Endothelial cell of umbilical vein (primary cell): ENCODE measurements at regions not wholly inside any gene's neighbourhood (a gene's known extent, or its start where the extent isn't known, plus 50 kb on each side); places are given as distances from the start of the nearest gene placed in this dataset.

Source experiments
- BruUV-seq: library from RNA; stranded (reverse); fragments of 400-500 nt; replicated peaks from 2 replicates; lab custom pipeline; 2021; lab: Mats Ljungman, UMichigan
- CTCF ChIA-PET: fragments of 300-600, 350-600 bp; sonication (Branson Sonifier 250); formaldehyde crosslinking; loops from one replicate; lab custom pipeline; 2021; ENCODE audit warnings: antibody characterized with exemption, inconsistent platforms; lab: Charles Lee
- POLR2A ChIA-PET: fragments of 300-600, 350-600 bp; sonication (Branson Sonifier 250); formaldehyde crosslinking; loops from one replicate; lab custom pipeline; 2021; ENCODE audit warnings: antibody characterized with exemption, inconsistent platforms; lab: Charles Lee
- DNase-seq: peaks from one replicate; pipeline ENCODE4 v3.0.0-alpha.2; 2011; ENCODE audit warnings: low read depth, low spot score
- FAIRE-seq: peaks from 2 replicates; lab custom pipeline; 2011; peaks lifted over from hg19 to GRCh38; lab: Jason Lieb, UNC
- H2AFZ ChIP-seq: 2 replicates; pipeline ENCODE4 v1.6.0; 2012; ENCODE audit warnings: low read depth, low read length, control low read depth, inconsistent platforms
- H3K27ac ChIP-seq: 2 replicates; pipeline ENCODE4 v1.5.1; 2011; ENCODE audit warnings: low read depth, mild to moderate bottlenecking, control low read depth, low read length, moderate library complexity; ENCODE audit not compliant: insufficient read depth
- H3K27me3 ChIP-seq, 2 experiments: 2 replicates each; pipeline versions ENCODE4 v1.6.0 to v1.6.1; 2011; ENCODE audit warnings: low read length in 2 of 2, mixed read lengths in 1 of 2; ENCODE audit not compliant: control insufficient read depth in 2 of 2, insufficient read depth in 2 of 2
- H3K36me3 ChIP-seq, 2 experiments: 2 replicates in 1 of 2; 3 replicates in 1 of 2; pipeline ENCODE4 v1.5.1; 2011; ENCODE audit warnings: low read length in 2 of 2, mild to moderate bottlenecking in 1 of 2, moderate library complexity in 1 of 2; ENCODE audit not compliant: control insufficient read depth in 2 of 2, insufficient read depth in 2 of 2; ENCODE audit errors: extremely low read depth in 1 of 2
- H3K4me1 ChIP-seq: 3 replicates; pipeline ENCODE4 v1.5.1; 2011; ENCODE audit warnings: mild to moderate bottlenecking, low read length; ENCODE audit not compliant: control insufficient read depth, insufficient read depth; ENCODE audit errors: extremely low read depth
- H3K4me2 ChIP-seq: 2 replicates; pipeline ENCODE4 v1.6.1; 2011; ENCODE audit warnings: low read length, control low read depth, mixed read lengths; ENCODE audit not compliant: insufficient read depth
- H3K4me3 ChIP-seq, 3 experiments: fragments of 200-600 bp in 1 of 3; sonication (generic), shearing (Covaris generic) in 1 of 3; replicated peaks in 1 of 3; 2 replicates each; pipeline ENCODE4 v1.5.1; 2011 to 2016; ENCODE audit warnings: control low read depth in 3 of 3, low read length in 3 of 3, mild to moderate bottlenecking in 2 of 3, inconsistent platforms in 1 of 3, low read depth in 1 of 3, moderate library complexity in 1 of 3; ENCODE audit not compliant: insufficient read depth in 1 of 3
- H3K79me2 ChIP-seq: 2 replicates; pipeline ENCODE4 v1.6.0; 2012; ENCODE audit warnings: low read length, inconsistent platforms; ENCODE audit not compliant: control insufficient read depth, insufficient read depth
- H3K9ac ChIP-seq: replicated peaks from 2 replicates; pipeline ENCODE3; 2011; ENCODE audit warnings: low read length, control low read depth; ENCODE audit not compliant: insufficient read depth; ENCODE audit errors: extremely low read depth
- H3K9me1 ChIP-seq: replicated peaks from 3 replicates; pipeline ENCODE4 v1.6.0; 2011; ENCODE audit warnings: mild to moderate bottlenecking, low read length; ENCODE audit not compliant: control insufficient read depth, insufficient read depth; ENCODE audit errors: extremely low read depth
- H3K9me3 ChIP-seq: replicated peaks from 2 replicates; pipeline ENCODE4 v1.5.1; 2012; ENCODE audit warnings: low read length, inconsistent platforms; ENCODE audit not compliant: control insufficient read depth, insufficient read depth
- H4K20me1 ChIP-seq: replicated peaks from 2 replicates; pipeline ENCODE3; 2011; ENCODE audit warnings: mild to moderate bottlenecking, low read length; ENCODE audit not compliant: control insufficient read depth, insufficient read depth; ENCODE audit errors: extremely low read depth
- EZH2 ChIP-seq: IDR thresholded peaks from 2 replicates; pipeline ENCODE4 v1.6.1; 2012; ENCODE audit warnings: borderline replicate concordance, low read depth, mild to moderate bottlenecking, moderate library complexity, low read length, inconsistent platforms; ENCODE audit not compliant: severe bottlenecking
- GATA2 ChIP-seq: IDR thresholded peaks from 2 replicates; pipeline ENCODE4 v1.7.0; 2011; ENCODE audit warnings: low read depth, mild to moderate bottlenecking, moderate library complexity, mixed read lengths, low read length; ENCODE audit not compliant: insufficient read length, insufficient read depth
- JUN ChIP-seq: IDR thresholded peaks from 2 replicates; pipeline ENCODE4 v1.6.1; 2011; ENCODE audit warnings: borderline replicate concordance, low read depth; ENCODE audit not compliant: insufficient read length, insufficient read depth
- MYC ChIP-seq: IDR thresholded peaks from one replicate; pipeline ENCODE4 v1.6.1; 2011; ENCODE audit warnings: mild to moderate bottlenecking, low read depth, low read length
- POLR2A ChIP-seq: IDR thresholded peaks from 2 replicates; pipeline ENCODE4 v1.6.1; 2012; ENCODE audit warnings: low read depth, mild to moderate bottlenecking, control low read depth, low read length
- dilution Hi-C: fragments of 300-500 bp; cut with MboI; formaldehyde crosslinking; loops from one replicate; pipeline ENCODE4 v1.15.0; 2019; ENCODE audit warnings: low sequenced_read_pairs; ENCODE audit not compliant: extremely low pct_ligation_motif_present
- intact Hi-C: fragments of 100-400 bp; cut with micrococcal nuclease; formaldehyde crosslinking; loops from one replicate; pipeline ENCODE4 v1.10.0; 2022

DNA sequence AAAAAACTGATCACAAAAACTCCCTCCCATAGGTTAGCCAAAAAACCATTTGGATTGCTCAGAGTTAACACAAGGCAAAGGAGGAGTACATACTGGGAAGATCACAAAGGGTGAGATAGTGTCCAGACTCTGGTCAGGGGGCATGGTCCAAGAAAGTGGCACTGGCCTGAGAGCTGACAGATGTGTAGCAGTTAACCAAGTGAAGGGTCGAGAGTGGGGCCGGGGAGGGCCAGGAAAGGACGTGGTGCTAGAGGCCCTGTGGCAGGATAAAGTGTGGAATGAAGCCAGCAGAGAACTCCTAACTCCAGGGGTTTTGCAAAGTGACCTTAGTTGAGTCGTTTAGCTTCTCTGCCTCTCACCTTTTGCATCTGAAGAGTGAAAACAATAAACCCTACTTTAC lies 290.5 kb downstream of the FOXA2 start:
- H3K4me3 ChIP-seq = no peak overlapping the region
- DNase-seq (no peak), FAIRE-seq (no peak)
- ChIA-PET POLR2A (no interaction called here), CTCF (no interaction called here)
- no peak overlapping the region for H3K27ac ChIP-seq
- no peaks in the 10 kb centered on the region for H3K27me3 ChIP-seq
- dilution Hi-C loops = no loop called here
- no peaks in the 10 kb centered on the region for H4K20me1 ChIP-seq
- no peaks in the 10 kb centered on the region for H3K9me1 ChIP-seq
- H2AFZ ChIP-seq = no peak overlapping the region
- H3K9me3 ChIP-seq = no peaks in the 10 kb centered on the region
- no peak overlapping the region for H3K9ac ChIP-seq
- H3K79me2 ChIP-seq = no peaks in the 10 kb centered on the region
- H3K36me3 ChIP-seq = no peaks in the 10 kb centered on the region
- no TSS peak for BruUV-seq
- H3K4me2 ChIP-seq = no peak overlapping the region
- TF ChIP-seq EZH2 (no peak), POLR2A (no peak), GATA2 (no peak)
- intact Hi-C loops = no loop called here
- no peaks in the 10 kb centered on the region for H3K4me1 ChIP-seq

DNA sequence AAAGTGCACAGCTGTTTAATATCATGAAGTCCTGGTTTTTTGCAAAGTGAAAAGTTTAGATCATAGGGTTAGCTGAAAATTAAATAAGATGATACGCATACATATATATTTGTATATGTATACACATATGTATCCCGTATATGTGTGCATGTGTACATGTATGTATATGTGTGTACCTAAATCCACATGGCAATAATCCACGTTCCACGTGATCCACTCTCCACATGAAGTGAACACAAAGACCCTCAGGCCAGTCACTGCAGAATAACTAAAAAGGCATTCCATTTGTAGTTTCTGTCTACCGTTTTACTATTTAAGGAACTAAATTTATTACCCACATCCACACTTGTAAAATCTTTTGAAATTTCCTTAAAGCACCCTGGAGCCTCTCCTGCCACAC lies 294.9 kb downstream of the FOXA2 start:
- DNase-seq (no peak), FAIRE-seq (no peak)
- Histone ChIP-seq H3K9me3 (no peaks in the 10 kb centered on the region), H3K4me2 (no peak overlapping the region), H3K9ac (no peak overlapping the region), H3K27me3 (no peaks in the 10 kb centered on the region), H2AFZ (no peak overlapping the region), H4K20me1 (no peaks in the 10 kb centered on the region), H3K4me3 (no peak overlapping the region), H3K27ac (no peak overlapping the region), H3K4me1 (no peaks in the 10 kb centered on the region), H3K9me1 (no peaks in the 10 kb centered on the region), H3K79me2 (no peaks in the 10 kb centered on the region), H3K36me3 (no peaks in the 10 kb centered on the region)
- ChIA-PET CTCF (no interaction called here), POLR2A (no interaction called here)
- dilution Hi-C loops (no loop called here), intact Hi-C loops (no loop called here)
- no TSS peak for BruUV-seq
- no peak for TF ChIP-seq JUN
- TF ChIP-seq MYC = no peak
